ENCODE measurements at regions not wholly inside any gene's neighbourhood (a gene's known extent, or its start where the extent isn't known, plus 50 kb on each side); places are given as distances from the start of the nearest gene placed in this dataset.

DNA sequence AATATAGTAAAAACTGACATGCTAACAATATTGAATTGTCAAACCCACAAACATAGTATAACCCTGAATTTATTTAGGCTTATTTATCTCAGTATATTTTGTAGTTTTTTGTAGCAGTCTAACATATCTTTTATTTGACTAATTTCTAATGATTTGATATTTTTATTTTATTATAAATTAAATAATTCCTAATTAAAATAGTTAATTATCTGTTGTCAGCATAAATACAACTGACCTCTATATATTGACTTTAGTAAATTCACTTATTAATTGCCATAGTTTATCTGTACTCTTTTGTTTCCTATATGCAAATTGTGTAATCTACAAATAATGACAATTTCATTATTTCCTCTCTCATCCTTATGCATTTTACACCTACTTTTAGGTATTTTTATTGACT is 215.1 kb upstream of the KIF2A start:
- TF ChIP-seq, protein P1, sequence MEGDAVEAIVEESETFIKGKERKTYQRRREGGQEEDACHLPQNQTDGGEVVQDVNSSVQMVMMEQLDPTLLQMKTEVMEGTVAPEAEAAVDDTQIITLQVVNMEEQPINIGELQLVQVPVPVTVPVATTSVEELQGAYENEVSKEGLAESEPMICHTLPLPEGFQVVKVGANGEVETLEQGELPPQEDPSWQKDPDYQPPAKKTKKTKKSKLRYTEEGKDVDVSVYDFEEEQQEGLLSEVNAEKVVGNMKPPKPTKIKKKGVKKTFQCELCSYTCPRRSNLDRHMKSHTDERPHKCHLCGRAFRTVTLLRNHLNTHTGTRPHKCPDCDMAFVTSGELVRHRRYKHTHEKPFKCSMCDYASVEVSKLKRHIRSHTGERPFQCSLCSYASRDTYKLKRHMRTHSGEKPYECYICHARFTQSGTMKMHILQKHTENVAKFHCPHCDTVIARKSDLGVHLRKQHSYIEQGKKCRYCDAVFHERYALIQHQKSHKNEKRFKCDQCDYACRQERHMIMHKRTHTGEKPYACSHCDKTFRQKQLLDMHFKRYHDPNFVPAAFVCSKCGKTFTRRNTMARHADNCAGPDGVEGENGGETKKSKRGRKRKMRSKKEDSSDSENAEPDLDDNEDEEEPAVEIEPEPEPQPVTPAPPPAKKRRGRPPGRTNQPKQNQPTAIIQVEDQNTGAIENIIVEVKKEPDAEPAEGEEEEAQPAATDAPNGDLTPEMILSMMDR (IDR thresholded peaks at IDR 0.05; ENCODE audit: low read depth, low read length, missing input control): no peak
- TF ChIP-seq RXRA (IDR thresholded peaks at IDR 0.05) (no peak), YY1 (IDR thresholded peaks at IDR 0.05) (no peak), HNF4G (IDR thresholded peaks at IDR 0.05) (no peak), SP1 (IDR thresholded peaks at IDR 0.05) (no peak), TAF1 (conservative IDR thresholded peaks at IDR 0.05) (no peak), EGR1 (IDR thresholded peaks at IDR 0.05; ENCODE audit: low read depth in 2 of 2) (no peak), RAD21 (IDR thresholded peaks at IDR 0.05) (no peak)
- TF ChIP-seq, protein P2, sequence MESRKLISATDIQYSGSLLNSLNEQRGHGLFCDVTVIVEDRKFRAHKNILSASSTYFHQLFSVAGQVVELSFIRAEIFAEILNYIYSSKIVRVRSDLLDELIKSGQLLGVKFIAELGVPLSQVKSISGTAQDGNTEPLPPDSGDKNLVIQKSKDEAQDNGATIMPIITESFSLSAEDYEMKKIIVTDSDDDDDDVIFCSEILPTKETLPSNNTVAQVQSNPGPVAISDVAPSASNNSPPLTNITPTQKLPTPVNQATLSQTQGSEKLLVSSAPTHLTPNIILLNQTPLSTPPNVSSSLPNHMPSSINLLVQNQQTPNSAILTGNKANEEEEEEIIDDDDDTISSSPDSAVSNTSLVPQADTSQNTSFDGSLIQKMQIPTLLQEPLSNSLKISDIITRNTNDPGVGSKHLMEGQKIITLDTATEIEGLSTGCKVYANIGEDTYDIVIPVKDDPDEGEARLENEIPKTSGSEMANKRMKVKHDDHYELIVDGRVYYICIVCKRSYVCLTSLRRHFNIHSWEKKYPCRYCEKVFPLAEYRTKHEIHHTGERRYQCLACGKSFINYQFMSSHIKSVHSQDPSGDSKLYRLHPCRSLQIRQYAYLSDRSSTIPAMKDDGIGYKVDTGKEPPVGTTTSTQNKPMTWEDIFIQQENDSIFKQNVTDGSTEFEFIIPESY (IDR thresholded peaks at IDR 0.05): no peak
- TF ChIP-seq, protein P3, sequence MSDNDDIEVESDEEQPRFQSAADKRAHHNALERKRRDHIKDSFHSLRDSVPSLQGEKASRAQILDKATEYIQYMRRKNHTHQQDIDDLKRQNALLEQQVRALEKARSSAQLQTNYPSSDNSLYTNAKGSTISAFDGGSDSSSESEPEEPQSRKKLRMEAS (IDR thresholded peaks at IDR 0.05): no peak
- TF ChIP-seq, protein P4, sequence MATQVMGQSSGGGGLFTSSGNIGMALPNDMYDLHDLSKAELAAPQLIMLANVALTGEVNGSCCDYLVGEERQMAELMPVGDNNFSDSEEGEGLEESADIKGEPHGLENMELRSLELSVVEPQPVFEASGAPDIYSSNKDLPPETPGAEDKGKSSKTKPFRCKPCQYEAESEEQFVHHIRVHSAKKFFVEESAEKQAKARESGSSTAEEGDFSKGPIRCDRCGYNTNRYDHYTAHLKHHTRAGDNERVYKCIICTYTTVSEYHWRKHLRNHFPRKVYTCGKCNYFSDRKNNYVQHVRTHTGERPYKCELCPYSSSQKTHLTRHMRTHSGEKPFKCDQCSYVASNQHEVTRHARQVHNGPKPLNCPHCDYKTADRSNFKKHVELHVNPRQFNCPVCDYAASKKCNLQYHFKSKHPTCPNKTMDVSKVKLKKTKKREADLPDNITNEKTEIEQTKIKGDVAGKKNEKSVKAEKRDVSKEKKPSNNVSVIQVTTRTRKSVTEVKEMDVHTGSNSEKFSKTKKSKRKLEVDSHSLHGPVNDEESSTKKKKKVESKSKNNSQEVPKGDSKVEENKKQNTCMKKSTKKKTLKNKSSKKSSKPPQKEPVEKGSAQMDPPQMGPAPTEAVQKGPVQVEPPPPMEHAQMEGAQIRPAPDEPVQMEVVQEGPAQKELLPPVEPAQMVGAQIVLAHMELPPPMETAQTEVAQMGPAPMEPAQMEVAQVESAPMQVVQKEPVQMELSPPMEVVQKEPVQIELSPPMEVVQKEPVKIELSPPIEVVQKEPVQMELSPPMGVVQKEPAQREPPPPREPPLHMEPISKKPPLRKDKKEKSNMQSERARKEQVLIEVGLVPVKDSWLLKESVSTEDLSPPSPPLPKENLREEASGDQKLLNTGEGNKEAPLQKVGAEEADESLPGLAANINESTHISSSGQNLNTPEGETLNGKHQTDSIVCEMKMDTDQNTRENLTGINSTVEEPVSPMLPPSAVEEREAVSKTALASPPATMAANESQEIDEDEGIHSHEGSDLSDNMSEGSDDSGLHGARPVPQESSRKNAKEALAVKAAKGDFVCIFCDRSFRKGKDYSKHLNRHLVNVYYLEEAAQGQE (IDR thresholded peaks at IDR 0.05): no peak
